Chondrocyte (in vitro differentiated cells): ENCODE measurements at regions not wholly inside any gene's neighbourhood (a gene's known extent, or its start where the extent isn't known, plus 50 kb on each side); places are given as distances from the start of the nearest gene placed in this dataset.

Source experiments
- DNase-seq: peaks from one replicate; pipeline ENCODE4 v3.0.0; 2021; ENCODE audit warnings: mixed read lengths, low spot score
- H3K27ac Mint-ChIP-seq: one replicate; pipeline ENCODE4 v1.8.0; 2021; ENCODE audit warnings: mild to moderate bottlenecking, moderate library complexity, mixed read lengths; ENCODE audit not compliant: unreplicated experiment
- H3K27me3 Mint-ChIP-seq: 2 replicates; pipeline ENCODE4 v1.8.0; 2021; ENCODE audit warnings: low read depth, mixed read lengths
- H3K36me3 Mint-ChIP-seq: 2 replicates; pipeline ENCODE4 v1.8.0; 2021; ENCODE audit warnings: low read depth, mixed read lengths
- H3K4me1 Mint-ChIP-seq: 2 replicates; pipeline ENCODE4 v1.8.0; 2021; ENCODE audit warnings: low read depth, mild to moderate bottlenecking, mixed read lengths
- H3K4me3 Mint-ChIP-seq: one replicate; pipeline ENCODE4 v1.8.0; 2021; ENCODE audit warnings: mild to moderate bottlenecking, moderate library complexity, mixed read lengths; ENCODE audit not compliant: unreplicated experiment
- H3K9me3 Mint-ChIP-seq: 2 replicates; pipeline ENCODE4 v1.8.0; 2021; ENCODE audit warnings: low read depth, mixed read lengths
- TF ChIP-seq, protein P1 (sequence below): fragments of 200-600 bp; sonication (generic); IDR thresholded peaks from 2 replicates; pipeline ENCODE4 v1.5.0; 2021; ENCODE audit warnings: antibody characterized with exemption, mild to moderate bottlenecking, moderate library complexity

DNA sequence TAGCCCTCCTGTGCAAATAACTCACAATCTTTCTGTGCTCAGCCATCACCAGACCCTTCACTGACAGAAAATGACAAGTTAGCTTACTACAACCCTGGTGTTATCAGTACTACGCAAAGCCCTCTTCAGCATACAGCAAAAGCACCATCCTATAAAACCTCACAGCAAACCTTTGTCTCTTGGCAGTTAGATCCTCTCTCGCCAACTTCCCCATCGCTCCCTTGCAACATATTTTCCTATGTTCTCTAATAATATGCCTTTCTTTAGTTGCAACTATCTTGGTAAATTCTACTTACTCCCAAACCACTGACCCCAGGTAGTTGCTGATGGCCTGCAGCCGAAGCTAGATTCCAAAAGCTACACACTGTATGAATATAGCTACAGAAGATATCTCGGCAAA, 856.9 kb upstream of the FRG1 start:
- Mint-ChIP-seq H3K4me1 (peaks cover 6% of the 10 kb centered on the region), H3K4me3 (no peak overlapping the region), H3K9me3 (no peaks in the 10 kb centered on the region), H3K27me3 (no peaks in the 10 kb centered on the region), H3K36me3 (no peaks in the 10 kb centered on the region), H3K27ac (no peak overlapping the region)
- TF ChIP-seq, protein P1, sequence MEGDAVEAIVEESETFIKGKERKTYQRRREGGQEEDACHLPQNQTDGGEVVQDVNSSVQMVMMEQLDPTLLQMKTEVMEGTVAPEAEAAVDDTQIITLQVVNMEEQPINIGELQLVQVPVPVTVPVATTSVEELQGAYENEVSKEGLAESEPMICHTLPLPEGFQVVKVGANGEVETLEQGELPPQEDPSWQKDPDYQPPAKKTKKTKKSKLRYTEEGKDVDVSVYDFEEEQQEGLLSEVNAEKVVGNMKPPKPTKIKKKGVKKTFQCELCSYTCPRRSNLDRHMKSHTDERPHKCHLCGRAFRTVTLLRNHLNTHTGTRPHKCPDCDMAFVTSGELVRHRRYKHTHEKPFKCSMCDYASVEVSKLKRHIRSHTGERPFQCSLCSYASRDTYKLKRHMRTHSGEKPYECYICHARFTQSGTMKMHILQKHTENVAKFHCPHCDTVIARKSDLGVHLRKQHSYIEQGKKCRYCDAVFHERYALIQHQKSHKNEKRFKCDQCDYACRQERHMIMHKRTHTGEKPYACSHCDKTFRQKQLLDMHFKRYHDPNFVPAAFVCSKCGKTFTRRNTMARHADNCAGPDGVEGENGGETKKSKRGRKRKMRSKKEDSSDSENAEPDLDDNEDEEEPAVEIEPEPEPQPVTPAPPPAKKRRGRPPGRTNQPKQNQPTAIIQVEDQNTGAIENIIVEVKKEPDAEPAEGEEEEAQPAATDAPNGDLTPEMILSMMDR = no peak
- DNase-seq = no peak

DNA sequence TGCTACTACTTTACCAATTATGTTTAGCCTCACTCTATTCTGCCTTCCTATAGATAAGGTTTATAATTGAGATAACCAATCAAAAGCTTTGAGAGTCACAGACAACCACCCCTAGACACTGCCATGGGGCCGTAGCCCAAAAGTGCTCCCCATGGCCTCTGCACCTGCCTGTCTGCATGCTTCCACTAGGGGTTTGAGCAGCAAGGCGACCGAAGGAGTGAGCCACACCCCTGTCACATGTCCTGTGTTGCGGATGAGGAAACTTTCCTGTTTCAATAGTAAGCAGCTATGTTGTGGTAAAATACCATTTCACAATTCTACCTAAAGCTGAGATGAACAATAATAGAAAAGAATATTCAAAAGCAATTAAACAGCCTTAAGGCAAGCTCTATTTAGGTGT, 856.0 kb upstream of the FRG1 start:
- H3K27me3 Mint-ChIP-seq = no peaks in the 10 kb centered on the region
- TF ChIP-seq, protein P1 = peak; percentile 7
- H3K4me1 Mint-ChIP-seq = peaks cover 6% of the 10 kb centered on the region
- no peaks in the 10 kb centered on the region for H3K36me3 Mint-ChIP-seq
- no peak overlapping the region for H3K27ac Mint-ChIP-seq
- H3K4me3 Mint-ChIP-seq = no peak overlapping the region
- DNase-seq = no peak
- H3K9me3 Mint-ChIP-seq = no peaks in the 10 kb centered on the region

GRCh38 chr4:189087971-189088370, 852.7 kb upstream of the FRG1 start:
- TF ChIP-seq, protein P1 = no peak
- Mint-ChIP-seq H3K36me3 (no peaks in the 10 kb centered on the region), H3K4me3 (no peak overlapping the region), H3K27ac (no peak overlapping the region), H3K4me1 (peaks cover 13% of the 10 kb centered on the region), H3K27me3 (no peaks in the 10 kb centered on the region), H3K9me3 (no peaks in the 10 kb centered on the region)
- DNase-seq = no peak

- Mint-ChIP-seq H3K4me3 (no peak overlapping the region), H3K27me3 (no peaks in the 10 kb centered on the region), H3K9me3 (no peaks in the 10 kb centered on the region), H3K27ac (no peak overlapping the region), H3K4me1 (peaks cover 13% of the 10 kb centered on the region), H3K36me3 (no peaks in the 10 kb centered on the region)
- TF ChIP-seq, protein P1 = no peak
- DNase-seq = no peak
Measured at GRCh38 chr4:189088780-189089179, 851.9 kb upstream of the FRG1 start.

DNA sequence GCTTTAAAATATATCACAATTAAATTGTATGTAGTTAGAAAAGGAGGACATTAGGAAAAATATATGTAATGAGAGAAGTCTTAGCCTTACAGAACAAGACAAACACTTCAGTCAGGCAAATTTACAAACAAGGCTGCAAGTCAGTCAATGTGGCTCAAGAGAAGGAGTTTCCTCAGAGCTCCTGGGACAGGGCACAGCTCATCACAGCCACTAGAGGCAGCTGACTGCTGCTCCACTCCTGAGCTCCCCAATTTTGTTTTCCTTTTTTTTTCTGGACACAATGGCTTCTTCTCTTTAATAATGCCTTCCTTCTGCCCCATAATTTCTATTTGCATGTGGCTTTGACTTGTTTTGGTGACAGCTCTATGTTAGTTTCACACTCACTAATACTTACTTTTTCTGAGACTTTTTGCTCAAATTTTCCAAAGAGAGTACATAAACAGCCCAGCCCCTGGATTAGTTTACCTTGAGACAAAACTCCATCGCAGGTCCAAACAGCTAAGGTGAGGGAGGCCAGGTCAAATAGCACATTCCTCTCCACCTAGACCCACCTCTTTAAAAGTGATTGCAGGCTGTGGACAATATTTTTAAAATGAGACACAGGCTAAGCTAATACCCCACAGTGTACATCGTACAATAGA, 850.4 kb upstream of the FRG1 start:
- Mint-ChIP-seq H3K4me3 (no peak overlapping the region), H3K4me1 (peaks cover 7% of the 10 kb centered on the region), H3K9me3 (no peaks in the 10 kb centered on the region), H3K36me3 (no peaks in the 10 kb centered on the region), H3K27ac (no peak overlapping the region), H3K27me3 (no peaks in the 10 kb centered on the region)
- TF ChIP-seq, protein P1 = peak; percentile 75
- DNase-seq = no peak
